H9 (cell line): ENCODE measurements at regions not wholly inside any gene's neighbourhood (a gene's known extent, or its start where the extent isn't known, plus 50 kb on each side); places are given as distances from the start of the nearest gene placed in this dataset.
A peak's percentile ranks its signal among the peaks of the same experiment; 100 is the strongest.

Experiments
- DNase-seq: peaks from one replicate; pipeline ENCODE4 v3.0.0-alpha.2; 2017
- H2AFZ ChIP-seq: one replicate; pipeline ENCODE4 v1.6.1; 2013; ENCODE audit warnings: mild to moderate bottlenecking, low read length, control low read depth, moderate library complexity
- H2AK5ac ChIP-seq: 2 replicates; pipeline ENCODE4 v1.6.1; 2013; ENCODE audit warnings: low read length, control low read depth, mixed read lengths; ENCODE audit not compliant: insufficient read length
- H2BK120ac ChIP-seq: one replicate; pipeline ENCODE4 v1.6.1; 2013; ENCODE audit warnings: low read depth, mild to moderate bottlenecking, low read length, control low read depth, inconsistent platforms; ENCODE audit not compliant: poor library complexity, severe bottlenecking
- H2BK12ac ChIP-seq: 2 replicates; pipeline ENCODE4 v1.6.1; 2013; ENCODE audit warnings: low read length, control low read depth, mixed read lengths, low read depth; ENCODE audit not compliant: insufficient read length
- H2BK15ac ChIP-seq: 2 replicates; pipeline ENCODE4 v1.6.1; 2013; ENCODE audit warnings: low read depth, low read length, control low read depth
- H2BK20ac ChIP-seq: one replicate; pipeline ENCODE4 v1.6.1; 2013; ENCODE audit warnings: low read depth, mild to moderate bottlenecking, low read length, control low read depth, inconsistent platforms; ENCODE audit not compliant: poor library complexity, severe bottlenecking
- H2BK5ac ChIP-seq: 2 replicates; pipeline ENCODE4 v1.6.1; 2013; ENCODE audit warnings: low read length, control low read depth, mixed read lengths; ENCODE audit not compliant: insufficient read length
- H3K14ac ChIP-seq: 2 replicates; pipeline ENCODE4 v1.6.1; 2013; ENCODE audit warnings: low read length, control low read depth; ENCODE audit not compliant: insufficient read depth
- H3K18ac ChIP-seq: 2 replicates; pipeline ENCODE4 v1.6.1; 2013; ENCODE audit warnings: low read depth, mild to moderate bottlenecking, mixed read lengths, low read length, control low read depth; ENCODE audit not compliant: insufficient read length
- H3K23ac ChIP-seq: 2 replicates; pipeline ENCODE4 v1.6.1; 2013; ENCODE audit warnings: low read length, control low read depth, mixed read lengths, low read depth; ENCODE audit not compliant: insufficient read length
- H3K23me2 ChIP-seq: 2 replicates; pipeline ENCODE4 v1.6.1; 2013; ENCODE audit warnings: low read depth, mild to moderate bottlenecking, mixed read lengths, low read length, control low read depth; ENCODE audit not compliant: insufficient read length, poor library complexity, severe bottlenecking
- H3K27ac ChIP-seq: 2 replicates; pipeline ENCODE4 v1.5.1; 2013; ENCODE audit warnings: low read length, control low read depth, mixed read lengths, low read depth; ENCODE audit not compliant: insufficient read length
- H3K27me3 ChIP-seq: 2 replicates; pipeline ENCODE4 v1.6.1; 2013; ENCODE audit warnings: low read length, control low read depth, inconsistent platforms; ENCODE audit not compliant: insufficient read depth
- H3K4ac ChIP-seq: 2 replicates; pipeline ENCODE4 v1.6.1; 2013; ENCODE audit warnings: low read depth, mild to moderate bottlenecking, control low read depth, inconsistent platforms, low read length, moderate library complexity
- H3K4me1 ChIP-seq: 2 replicates; pipeline ENCODE4 v1.6.1; 2013; ENCODE audit warnings: low read length, control low read depth, inconsistent platforms; ENCODE audit not compliant: insufficient read depth
- H3K4me2 ChIP-seq: 2 replicates; pipeline ENCODE4 v1.6.1; 2013; ENCODE audit warnings: low read length, control low read depth, mixed read lengths; ENCODE audit not compliant: insufficient read length, insufficient read depth
- H3K56ac ChIP-seq: 2 replicates; pipeline ENCODE4 v1.6.1; 2013; ENCODE audit warnings: low read depth, mild to moderate bottlenecking, mixed read lengths, low read length, control low read depth; ENCODE audit not compliant: insufficient read length
- H3K79me1 ChIP-seq: 2 replicates; pipeline ENCODE4 v1.6.1; 2013; ENCODE audit warnings: low read depth, mild to moderate bottlenecking, moderate library complexity, low read length, control low read depth, inconsistent platforms; ENCODE audit not compliant: insufficient read depth, poor library complexity, severe bottlenecking
- H3K79me2 ChIP-seq: 2 replicates; pipeline ENCODE4 v1.6.1; 2013; ENCODE audit warnings: low read length, control low read depth, inconsistent platforms; ENCODE audit not compliant: insufficient read depth
- H3K9ac ChIP-seq: 2 replicates; pipeline ENCODE4 v1.6.1; 2013; ENCODE audit warnings: low read length, control low read depth, mixed read lengths; ENCODE audit not compliant: insufficient read length; ENCODE audit errors: extremely low read depth
- H3K9me3 ChIP-seq: one replicate; pipeline ENCODE4 v1.6.1; 2013; ENCODE audit warnings: low read depth, low read length, inconsistent platforms; ENCODE audit not compliant: control insufficient read depth
- H3T11ph ChIP-seq: one replicate; pipeline ENCODE4 v1.6.1; 2013; ENCODE audit warnings: mild to moderate bottlenecking, low read length, control low read depth, inconsistent platforms
- H4K20me1 ChIP-seq: one replicate; pipeline ENCODE4 v1.6.1; 2013; ENCODE audit not compliant: control insufficient read depth, insufficient read length, insufficient read depth
- H4K5ac ChIP-seq: 2 replicates; pipeline ENCODE4 v1.6.1; 2013; ENCODE audit warnings: low read depth, mild to moderate bottlenecking, mixed read lengths, low read length, control low read depth; ENCODE audit not compliant: insufficient read length
- H4K8ac ChIP-seq: replicated peaks from 2 replicates; pipeline ENCODE4 v1.6.1; 2013; ENCODE audit warnings: low read length, control low read depth, mixed read lengths, low read depth; ENCODE audit not compliant: insufficient read length
- H4K91ac ChIP-seq: 2 replicates; pipeline ENCODE4 v1.6.1; 2013; ENCODE audit warnings: low read depth, mild to moderate bottlenecking, moderate library complexity, mixed read lengths, low read length, control low read depth; ENCODE audit not compliant: insufficient read length
- H3K27ac Mint-ChIP-seq, 3 experiments: 2 replicates in 2 of 3; 3 replicates in 1 of 3; pipeline ENCODE4 v1.8.0; 2020 to 2021; ENCODE audit warnings: mixed read lengths in 3 of 3, mild to moderate bottlenecking in 1 of 3, moderate library complexity in 1 of 3
- H3K27me3 Mint-ChIP-seq: 2 replicates; pipeline ENCODE4 v1.8.0; 2021; ENCODE audit warnings: low read depth, mild to moderate bottlenecking, moderate library complexity, mixed read lengths
- H3K36me3 Mint-ChIP-seq, 3 experiments: 2 replicates in 2 of 3; 3 replicates in 1 of 3; pipeline ENCODE4 v1.8.0; 2020 to 2021; ENCODE audit warnings: low read depth in 3 of 3, mixed read lengths in 3 of 3; ENCODE audit not compliant: insufficient read depth in 1 of 3
- H3K4me1 Mint-ChIP-seq, 2 experiments: 2 replicates each; pipeline ENCODE4 v1.8.0; 2020; ENCODE audit warnings: mixed read lengths in 2 of 2
- H3K4me3 Mint-ChIP-seq, 2 experiments: 2 replicates in 1 of 2; 3 replicates in 1 of 2; pipeline ENCODE4 v1.8.0; 2020 to 2021; ENCODE audit warnings: mild to moderate bottlenecking in 2 of 2, mixed read lengths in 2 of 2, moderate library complexity in 1 of 2
- H3K9me3 Mint-ChIP-seq, 2 experiments: 2 replicates in 1 of 2; 3 replicates in 1 of 2; pipeline ENCODE4 v1.8.0; 2020; ENCODE audit warnings: mild to moderate bottlenecking in 2 of 2, mixed read lengths in 2 of 2, moderate library complexity in 1 of 2
- CTCF ChIP-seq: fragments of 200-600 bp; sonication (generic); conservative IDR thresholded peaks from 3 replicates; pipeline ENCODE4 v1.8.0; 2021; ENCODE audit warnings: antibody characterized with exemption, mild to moderate bottlenecking
- WGBS: extraction: QIAGEN DNeasy Blood & Tissue Kit; methylation state at CpG from one replicate; pipeline ENCODE4 v1.1.7; 2013; ENCODE audit warnings: missing lambda C conversion rate, low lambda C conversion rate, mixed read lengths; ENCODE audit not compliant: insufficient read length; ENCODE audit errors: extremely low coverage; 5-methylcytosine and 5-hydroxymethylcytosine counted together

GRCh38 chr12:13435235-13435933 is 238.9 kb downstream of the EMP1 start:
- no CpG with 5 or more reads among the region's 4 CpGs for WGBS
- Histone ChIP-seq H3K4ac (no peak overlapping the region), H2BK12ac (no peak overlapping the region), H2AK5ac (no peak overlapping the region), H2BK20ac (no peak overlapping the region), H3K4me1 (peaks cover 4% of the 10 kb centered on the region; the same call in 1 of the 2 replicates), H3K4me2 (peak overlapping the region; percentile 42), H2BK15ac (no peak overlapping the region), H3K79me1 (no peaks in the 10 kb centered on the region), H3K14ac (no peak overlapping the region), H4K8ac (no peak overlapping the region), H3K27me3 (no peaks in the 10 kb centered on the region), H3K56ac (no peak overlapping the region), H4K5ac (no peak overlapping the region), H3K23ac (no peak overlapping the region), H2AFZ (no peak overlapping the region), H3K9me3 (no peaks in the 10 kb centered on the region), H3K27ac (no peak overlapping the region), H3T11ph (no peak overlapping the region), H3K23me2 (no peaks in the 10 kb centered on the region), H3K9ac (no peak overlapping the region), H3K79me2 (0 out of 2 replicates have a peak, but pooled peaks cover 1% of the 10 kb centered on the region), H2BK120ac (no peak overlapping the region), H4K20me1 (no peaks in the 10 kb centered on the region), H2BK5ac (no peak overlapping the region), H4K91ac (no peak overlapping the region), H3K18ac (no peak overlapping the region)
- TF ChIP-seq CTCF = no peak
- H3K36me3 Mint-ChIP-seq = no peaks in the 10 kb centered on the region; a peak in 1 of 7 replicates
- H3K9me3 Mint-ChIP-seq = no peaks in the 10 kb centered on the region
- peaks cover 12 to 14% of the 10 kb centered on the region in 2 experiments for H3K4me1 Mint-ChIP-seq
- DNase-seq = peak; percentile 54
- no peaks in the 10 kb centered on the region for H3K27me3 Mint-ChIP-seq
- peak overlapping the region; percentile 50 to 74 (median 66); a peak in 5 of 7 replicates for H3K27ac Mint-ChIP-seq
- no peak overlapping the region for H3K4me3 Mint-ChIP-seq
